Spleen (tissue), 7 donors: ENCODE measurements at regions not wholly inside any gene's neighbourhood (a gene's known extent, or its start where the extent isn't known, plus 50 kb on each side); places are given as distances from the start of the nearest gene placed in this dataset.

ENCODE experiments used
- CTCF ChIP-seq, 11 experiments: fragments of 200-600 bp in 7 of 11; fragments of 450-650 bp in 4 of 11; sonication (generic) in 4 of 11; IDR thresholded peaks in 8 of 11; conservative IDR thresholded peaks in 3 of 11; 1 replicate in 7 of 11; 2 replicates in 4 of 11; pipeline versions ENCODE4 v1.4.0 to v1.8.0; 2016 to 2021; ENCODE audit warnings: antibody characterized with exemption in 11 of 11, inconsistent platforms in 4 of 11, mild to moderate bottlenecking in 1 of 11
- POLR2A ChIP-seq, 3 donors: fragments of 450-650 bp; IDR thresholded peaks; one replicate each; pipeline ENCODE4 v1.5.1; 2017; ENCODE audit warnings: antibody characterized with exemption in 3 of 3, mild to moderate bottlenecking in 1 of 3
- POLR2AphosphoS5 ChIP-seq, 3 donors: sonication (generic); formaldehyde crosslinking; IDR thresholded peaks; one replicate each; pipeline ENCODE4 v1.5.1; 2017; ENCODE audit warnings: antibody characterized with exemption in 3 of 3
- donor health status: DM: no; HTN: no; CAD: no; lungs with moderate emphysema.
- donor health status: DM: no; HTN: no; CAD: no.
- donor health status: DM: no; HTN: no; CAD: no.

DNA sequence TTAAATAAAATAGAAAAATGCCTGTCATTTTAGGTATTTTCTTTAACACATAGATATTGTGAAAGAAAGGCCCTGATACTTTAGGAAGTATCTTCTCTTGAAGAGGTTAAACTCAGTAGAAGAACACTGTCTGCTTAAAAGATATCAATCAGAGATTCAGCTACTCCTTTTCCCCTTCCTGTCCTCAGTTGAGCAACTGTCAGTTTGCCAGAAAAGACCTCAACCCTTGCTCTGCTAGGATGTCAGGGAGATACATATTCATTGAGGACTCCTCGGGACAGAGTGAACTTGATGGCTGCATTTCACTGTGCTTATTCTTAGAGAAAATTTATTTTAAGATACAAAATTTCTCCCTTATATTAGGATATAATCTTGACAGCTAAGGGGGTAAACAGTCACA is 173.6 kb upstream of the CACNA2D1 start:
- TF ChIP-seq POLR2A (IDR thresholded peaks at IDR 0.05) (no peak), CTCF (IDR thresholded peaks at IDR 0.05 in 8 of 11, conservative IDR thresholded peaks at IDR 0.05 in 3 of 11) (no peak), POLR2AphosphoS5 (IDR thresholded peaks at IDR 0.05) (no peak)
